Choroid plexus epithelial cell (primary cell): ENCODE measurements at regions not wholly inside any gene's neighbourhood (a gene's known extent, or its start where the extent isn't known, plus 50 kb on each side); places are given as distances from the start of the nearest gene placed in this dataset.

Experiments
- DNase-seq: peaks from one replicate; pipeline ENCODE4 v3.0.0-alpha.2; 2010; ENCODE audit warnings: low read depth
- H3K4me3 ChIP-seq: 2 replicates; pipeline ENCODE4 v1.5.1; 2011; ENCODE audit warnings: low read depth, mild to moderate bottlenecking, control low read depth, low read length, moderate library complexity
- TF ChIP-seq, protein P1 (sequence below): conservative IDR thresholded peaks from 2 replicates; pipeline ENCODE4 v1.5.1; 2011; ENCODE audit warnings: low read depth, mild to moderate bottlenecking, control low read depth, inconsistent platforms, low read length, moderate library complexity

DNA sequence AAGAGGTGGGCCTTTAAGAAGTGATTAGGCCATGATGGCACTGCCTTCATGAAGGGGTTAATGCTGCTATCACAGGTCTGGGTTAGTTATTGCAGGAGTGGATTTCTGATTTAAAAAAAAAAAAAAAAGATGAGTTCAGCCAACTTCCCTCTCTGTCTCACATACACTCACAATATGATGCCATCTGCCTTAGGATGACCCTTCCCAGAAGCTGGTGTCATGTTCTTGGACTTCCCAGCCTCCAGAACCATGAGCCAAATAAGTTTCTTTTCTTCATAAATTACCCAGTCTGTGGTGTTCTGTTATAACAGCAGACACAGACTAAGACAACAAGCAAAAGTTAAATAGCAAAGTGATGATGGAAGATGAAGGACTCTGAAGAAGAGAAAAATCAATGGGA, 179.7 kb upstream of the ETAA1 start:
- TF ChIP-seq, protein P1, sequence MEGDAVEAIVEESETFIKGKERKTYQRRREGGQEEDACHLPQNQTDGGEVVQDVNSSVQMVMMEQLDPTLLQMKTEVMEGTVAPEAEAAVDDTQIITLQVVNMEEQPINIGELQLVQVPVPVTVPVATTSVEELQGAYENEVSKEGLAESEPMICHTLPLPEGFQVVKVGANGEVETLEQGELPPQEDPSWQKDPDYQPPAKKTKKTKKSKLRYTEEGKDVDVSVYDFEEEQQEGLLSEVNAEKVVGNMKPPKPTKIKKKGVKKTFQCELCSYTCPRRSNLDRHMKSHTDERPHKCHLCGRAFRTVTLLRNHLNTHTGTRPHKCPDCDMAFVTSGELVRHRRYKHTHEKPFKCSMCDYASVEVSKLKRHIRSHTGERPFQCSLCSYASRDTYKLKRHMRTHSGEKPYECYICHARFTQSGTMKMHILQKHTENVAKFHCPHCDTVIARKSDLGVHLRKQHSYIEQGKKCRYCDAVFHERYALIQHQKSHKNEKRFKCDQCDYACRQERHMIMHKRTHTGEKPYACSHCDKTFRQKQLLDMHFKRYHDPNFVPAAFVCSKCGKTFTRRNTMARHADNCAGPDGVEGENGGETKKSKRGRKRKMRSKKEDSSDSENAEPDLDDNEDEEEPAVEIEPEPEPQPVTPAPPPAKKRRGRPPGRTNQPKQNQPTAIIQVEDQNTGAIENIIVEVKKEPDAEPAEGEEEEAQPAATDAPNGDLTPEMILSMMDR, result no peak
- no peak for DNase-seq
- no peak overlapping the region for H3K4me3 ChIP-seq

GRCh38 chr2:67218056-67218455, 179.1 kb upstream of the ETAA1 start:
- H3K4me3 ChIP-seq, result no peak overlapping the region

GRCh38 chr2:67219651-67220050, 177.5 kb upstream of the ETAA1 start:
- H3K4me3 ChIP-seq, result no peak overlapping the region
- DNase-seq, result no peak
- TF ChIP-seq, protein P1, result no peak

More at GRCh38 chr2:67218056-67218455, 179.1 kb upstream of the ETAA1 start:
- no peak for DNase-seq
- TF ChIP-seq, protein P1, result no peak

DNA sequence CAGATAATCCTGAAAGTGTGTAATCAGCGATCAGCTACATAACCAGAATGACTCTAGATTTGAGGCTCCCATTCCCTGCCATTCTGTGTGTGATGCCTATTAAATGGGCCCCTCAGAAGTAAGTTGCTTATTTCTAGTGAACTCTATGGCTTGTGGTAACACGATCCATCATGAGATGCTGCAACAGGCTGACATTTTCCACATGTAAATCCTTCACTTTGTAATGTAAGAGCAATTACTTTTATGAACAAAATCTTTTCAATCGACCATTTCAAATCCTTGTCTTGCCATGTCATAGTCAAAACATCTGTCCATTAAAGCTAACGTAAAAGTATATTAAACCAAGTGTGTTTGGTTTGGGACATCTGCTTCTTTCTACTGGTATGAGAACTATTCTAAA, 175.9 kb upstream of the ETAA1 start:
- peak; percentile 47 for DNase-seq
- no peak overlapping the region for H3K4me3 ChIP-seq
- TF ChIP-seq, protein P1, result no peak

DNA sequence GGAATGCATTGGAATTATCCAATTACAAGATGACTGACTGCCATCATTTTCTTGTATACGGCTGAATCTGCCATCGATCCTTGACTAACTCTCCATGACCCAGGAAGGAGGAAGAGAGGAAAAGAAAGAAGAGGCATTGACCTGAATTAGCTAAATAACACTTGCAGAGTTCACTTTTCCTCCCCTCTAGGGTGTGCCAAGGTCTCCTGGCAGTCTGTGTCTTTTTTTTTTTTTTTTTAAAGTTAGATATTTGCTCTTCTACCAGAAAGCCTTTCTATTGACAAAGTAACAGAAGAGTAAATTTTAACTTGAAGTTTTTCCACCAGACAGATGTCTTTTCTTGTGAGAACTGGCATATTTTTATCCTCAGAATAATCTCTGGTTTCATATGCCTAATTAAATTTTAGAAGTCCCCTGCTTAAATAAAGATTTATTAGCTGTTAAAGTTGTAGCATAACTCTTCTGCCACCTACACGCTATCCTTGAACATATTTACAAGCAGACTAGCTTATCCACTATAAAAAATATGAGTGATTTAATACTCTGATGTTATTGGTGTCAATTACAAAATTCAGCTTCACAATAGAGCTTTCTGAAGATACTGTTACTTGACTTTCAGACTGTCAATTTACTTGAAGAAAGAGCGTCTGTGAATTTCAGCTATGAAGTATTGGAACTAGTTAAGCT, 171.7 kb upstream of the ETAA1 start:
- H3K4me3 ChIP-seq, result no peak overlapping the region
- TF ChIP-seq, protein P1, result no peak
- DNase-seq, result no peak

DNA sequence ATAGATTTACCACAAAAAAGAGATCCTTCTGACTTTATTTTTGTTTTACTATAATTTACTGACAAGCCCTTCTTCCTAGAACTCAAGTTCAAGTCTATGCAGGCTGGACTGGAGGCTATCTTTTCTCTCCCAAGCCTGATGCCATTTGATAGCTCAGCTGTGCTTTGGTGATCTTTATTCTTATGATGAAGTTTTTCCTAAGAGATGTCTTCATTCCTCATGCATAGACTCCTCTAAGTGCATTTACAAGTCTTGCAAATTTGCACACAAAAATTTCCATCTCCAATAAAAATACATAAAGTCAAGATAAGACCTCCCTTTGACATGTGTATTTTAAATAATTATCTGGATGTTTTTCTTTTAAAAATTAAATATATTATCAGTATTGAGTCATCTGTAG, 167.4 kb upstream of the ETAA1 start:
- TF ChIP-seq, protein P1, result no peak
- H3K4me3 ChIP-seq, result no peak overlapping the region
- DNase-seq, result no peak

GRCh38 chr2:67232936-67233335, 164.2 kb upstream of the ETAA1 start:
- no peak for DNase-seq
- H3K4me3 ChIP-seq, result no peak overlapping the region
- TF ChIP-seq, protein P1, result no peak
